Liver (tissue), 7 donors: ENCODE measurements at regions not wholly inside any gene's neighbourhood (a gene's known extent, or its start where the extent isn't known, plus 50 kb on each side); places are given as distances from the start of the nearest gene placed in this dataset.

Source experiments
- DNase-seq: peaks from one replicate; pipeline ENCODE4 v3.0.0-alpha.2; 2017; ENCODE audit warnings: low spot score
- H3K27ac ChIP-seq, 2 donors: one replicate each; pipeline ENCODE4 v1.7.0; 2013; ENCODE audit warnings: inconsistent platforms in 2 of 2, low read length in 2 of 2, control low read depth in 1 of 2, low read depth in 1 of 2, mild to moderate bottlenecking in 1 of 2
- H3K27me3 ChIP-seq, 4 donors: one replicate each; pipeline versions ENCODE4 v1.6.1 to v1.7.0; 2013; ENCODE audit warnings: low read length in 3 of 4, inconsistent platforms in 1 of 4, mild to moderate bottlenecking in 1 of 4, moderate library complexity in 1 of 4; ENCODE audit not compliant: control insufficient read depth in 4 of 4, insufficient read depth in 4 of 4
- H3K36me3 ChIP-seq, 4 donors: one replicate each; pipeline versions ENCODE4 v1.6.1 to v1.7.0; 2013; ENCODE audit warnings: low read length in 3 of 4, mild to moderate bottlenecking in 3 of 4, low read depth in 1 of 4, moderate library complexity in 1 of 4; ENCODE audit not compliant: control insufficient read depth in 4 of 4, insufficient read depth in 3 of 4
- H3K4me1 ChIP-seq, 4 donors: one replicate each; pipeline versions ENCODE4 v1.6.1 to v1.7.0; 2013; ENCODE audit warnings: low read length in 3 of 4, mild to moderate bottlenecking in 3 of 4, moderate library complexity in 1 of 4; ENCODE audit not compliant: control insufficient read depth in 4 of 4, insufficient read depth in 4 of 4
- H3K4me3 ChIP-seq, 3 donors: one replicate each; pipeline versions ENCODE4 v1.6.1 to v1.7.0; 2013; ENCODE audit warnings: low read length in 3 of 3, control low read depth in 1 of 3, low read depth in 1 of 3, mild to moderate bottlenecking in 1 of 3
- H3K9ac ChIP-seq, 2 donors: one replicate each; pipeline ENCODE4 v1.7.0; 2013; ENCODE audit warnings: low read length in 2 of 2, mild to moderate bottlenecking in 2 of 2, moderate library complexity in 2 of 2, control low read depth in 1 of 2, low read depth in 1 of 2
- H3K9me3 ChIP-seq, 4 donors: one replicate each; pipeline versions ENCODE4 v1.6.1 to v1.7.0; 2013; ENCODE audit warnings: low read length in 3 of 4; ENCODE audit not compliant: control insufficient read depth in 4 of 4
- EGR1 ChIP-seq, 2 donors: IDR thresholded peaks; 2 replicates each; pipeline ENCODE4 v1.6.1; 2016 to 2018; ENCODE audit warnings: antibody characterized with exemption in 2 of 2, low read depth in 2 of 2
- FOXA1 ChIP-seq: IDR thresholded peaks from 2 replicates; pipeline ENCODE4 v1.6.1; 2016; ENCODE audit warnings: antibody characterized with exemption
- FOXA2 ChIP-seq: IDR thresholded peaks from 2 replicates; pipeline ENCODE4 v1.6.1; 2016; ENCODE audit warnings: antibody characterized with exemption
- GABPA ChIP-seq, 2 donors: IDR thresholded peaks in 1 of 2; conservative IDR thresholded peaks in 1 of 2; 2 replicates each; pipeline ENCODE4 v1.6.1; 2016; ENCODE audit warnings: antibody characterized with exemption in 2 of 2, mild to moderate bottlenecking in 1 of 2, moderate library complexity in 1 of 2
- HNF4A ChIP-seq, 2 donors: conservative IDR thresholded peaks; 2 replicates each; pipeline ENCODE4 v1.6.1; 2016; ENCODE audit warnings: antibody characterized with exemption in 2 of 2, mild to moderate bottlenecking in 2 of 2
- HNF4G ChIP-seq: IDR thresholded peaks from 2 replicates; pipeline ENCODE4 v1.6.1; 2016; ENCODE audit warnings: antibody characterized with exemption
- JUND ChIP-seq, 2 donors: IDR thresholded peaks; 2 replicates each; pipeline ENCODE4 v1.6.1; 2016; ENCODE audit warnings: antibody characterized with exemption in 2 of 2
- NR2F2 ChIP-seq: IDR thresholded peaks from 2 replicates; pipeline ENCODE4 v1.6.1; 2016; ENCODE audit warnings: antibody characterized with exemption
- RAD21 ChIP-seq, 2 donors: IDR thresholded peaks; 2 replicates each; pipeline ENCODE4 v1.6.1; 2016; ENCODE audit warnings: antibody characterized with exemption in 2 of 2, mild to moderate bottlenecking in 2 of 2
- SP1 ChIP-seq: IDR thresholded peaks from 2 replicates; pipeline ENCODE4 v1.6.1; 2018; ENCODE audit warnings: antibody characterized with exemption, mild to moderate bottlenecking
- TAF1 ChIP-seq: conservative IDR thresholded peaks from 2 replicates; pipeline ENCODE4 v1.6.1; 2016; ENCODE audit warnings: antibody characterized with exemption, mild to moderate bottlenecking
- YY1 ChIP-seq: IDR thresholded peaks from 2 replicates; pipeline ENCODE4 v1.6.1; 2016; ENCODE audit warnings: antibody characterized with exemption, mild to moderate bottlenecking
- WGBS: extraction: QIAGEN DNeasy Blood & Tissue Kit; methylation state at CpG from one replicate; pipeline ENCODE4 v1.1.7; 2013; 5-methylcytosine and 5-hydroxymethylcytosine counted together
- TF ChIP-seq, protein P1 (sequence below): IDR thresholded peaks from 2 replicates; pipeline ENCODE4 v1.6.1; 2016; ENCODE audit warnings: antibody characterized with exemption, mild to moderate bottlenecking
- TF ChIP-seq, protein P2 (sequence below): IDR thresholded peaks from 2 replicates; pipeline ENCODE4 v1.6.1; 2016; ENCODE audit warnings: antibody characterized with exemption
- TF ChIP-seq, protein P3 (sequence below): IDR thresholded peaks from 2 replicates; pipeline ENCODE4 v1.6.1; 2016; ENCODE audit warnings: antibody characterized with exemption
- donor health status: healthy.
- donor health status: healthy.
- donor health status: healthy.
- donor health status: healthy.

DNA sequence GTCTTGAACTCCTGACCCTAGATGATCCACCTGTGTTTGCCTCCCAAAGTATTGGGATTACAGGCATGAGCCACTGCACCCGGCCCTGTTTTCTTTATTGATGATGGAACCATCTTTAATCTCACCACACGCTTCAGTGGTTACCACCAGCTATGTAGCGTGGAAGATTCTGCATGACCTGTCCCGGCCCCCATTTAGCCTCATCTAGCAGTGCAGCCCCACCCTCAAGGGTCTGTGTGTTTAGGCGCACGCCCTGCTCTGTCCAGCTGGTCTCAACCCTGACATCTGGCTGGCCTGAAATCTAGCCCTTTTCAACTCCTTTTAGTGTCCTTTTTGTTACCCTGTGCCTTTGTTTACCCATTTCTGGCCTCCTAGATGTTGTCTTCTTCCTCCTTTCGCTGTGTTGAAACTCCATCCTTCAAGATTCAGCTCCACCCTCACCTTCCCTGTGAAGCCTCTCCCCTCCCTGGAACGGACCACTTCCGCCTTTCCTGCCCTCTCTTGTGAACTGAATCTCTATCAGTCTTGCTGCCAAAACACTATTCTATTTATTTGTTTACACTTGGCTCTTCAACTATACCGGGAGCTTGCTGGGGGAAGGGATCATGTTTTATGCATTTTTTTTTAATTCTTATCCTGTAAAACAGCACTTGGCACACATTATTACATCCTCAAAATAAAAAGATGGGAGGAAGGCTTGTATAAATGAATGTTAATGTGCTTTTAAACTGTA, 101.0 kb upstream of the MTHFD1L start:
- TF ChIP-seq GABPA (IDR thresholded peaks at IDR 0.05 in 1 of 2, conservative IDR thresholded peaks at IDR 0.05 in 1 of 2) (no peak), NR2F2 (no peak), RAD21 (IDR thresholded peaks at IDR 0.05) (no peak), SP1 (no peak), FOXA2 (no peak), HNF4A (conservative IDR thresholded peaks at IDR 0.05) (no peak), HNF4G (no peak)
- TF ChIP-seq, protein P1, sequence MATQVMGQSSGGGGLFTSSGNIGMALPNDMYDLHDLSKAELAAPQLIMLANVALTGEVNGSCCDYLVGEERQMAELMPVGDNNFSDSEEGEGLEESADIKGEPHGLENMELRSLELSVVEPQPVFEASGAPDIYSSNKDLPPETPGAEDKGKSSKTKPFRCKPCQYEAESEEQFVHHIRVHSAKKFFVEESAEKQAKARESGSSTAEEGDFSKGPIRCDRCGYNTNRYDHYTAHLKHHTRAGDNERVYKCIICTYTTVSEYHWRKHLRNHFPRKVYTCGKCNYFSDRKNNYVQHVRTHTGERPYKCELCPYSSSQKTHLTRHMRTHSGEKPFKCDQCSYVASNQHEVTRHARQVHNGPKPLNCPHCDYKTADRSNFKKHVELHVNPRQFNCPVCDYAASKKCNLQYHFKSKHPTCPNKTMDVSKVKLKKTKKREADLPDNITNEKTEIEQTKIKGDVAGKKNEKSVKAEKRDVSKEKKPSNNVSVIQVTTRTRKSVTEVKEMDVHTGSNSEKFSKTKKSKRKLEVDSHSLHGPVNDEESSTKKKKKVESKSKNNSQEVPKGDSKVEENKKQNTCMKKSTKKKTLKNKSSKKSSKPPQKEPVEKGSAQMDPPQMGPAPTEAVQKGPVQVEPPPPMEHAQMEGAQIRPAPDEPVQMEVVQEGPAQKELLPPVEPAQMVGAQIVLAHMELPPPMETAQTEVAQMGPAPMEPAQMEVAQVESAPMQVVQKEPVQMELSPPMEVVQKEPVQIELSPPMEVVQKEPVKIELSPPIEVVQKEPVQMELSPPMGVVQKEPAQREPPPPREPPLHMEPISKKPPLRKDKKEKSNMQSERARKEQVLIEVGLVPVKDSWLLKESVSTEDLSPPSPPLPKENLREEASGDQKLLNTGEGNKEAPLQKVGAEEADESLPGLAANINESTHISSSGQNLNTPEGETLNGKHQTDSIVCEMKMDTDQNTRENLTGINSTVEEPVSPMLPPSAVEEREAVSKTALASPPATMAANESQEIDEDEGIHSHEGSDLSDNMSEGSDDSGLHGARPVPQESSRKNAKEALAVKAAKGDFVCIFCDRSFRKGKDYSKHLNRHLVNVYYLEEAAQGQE, result no peak
- TF ChIP-seq, protein P2, sequence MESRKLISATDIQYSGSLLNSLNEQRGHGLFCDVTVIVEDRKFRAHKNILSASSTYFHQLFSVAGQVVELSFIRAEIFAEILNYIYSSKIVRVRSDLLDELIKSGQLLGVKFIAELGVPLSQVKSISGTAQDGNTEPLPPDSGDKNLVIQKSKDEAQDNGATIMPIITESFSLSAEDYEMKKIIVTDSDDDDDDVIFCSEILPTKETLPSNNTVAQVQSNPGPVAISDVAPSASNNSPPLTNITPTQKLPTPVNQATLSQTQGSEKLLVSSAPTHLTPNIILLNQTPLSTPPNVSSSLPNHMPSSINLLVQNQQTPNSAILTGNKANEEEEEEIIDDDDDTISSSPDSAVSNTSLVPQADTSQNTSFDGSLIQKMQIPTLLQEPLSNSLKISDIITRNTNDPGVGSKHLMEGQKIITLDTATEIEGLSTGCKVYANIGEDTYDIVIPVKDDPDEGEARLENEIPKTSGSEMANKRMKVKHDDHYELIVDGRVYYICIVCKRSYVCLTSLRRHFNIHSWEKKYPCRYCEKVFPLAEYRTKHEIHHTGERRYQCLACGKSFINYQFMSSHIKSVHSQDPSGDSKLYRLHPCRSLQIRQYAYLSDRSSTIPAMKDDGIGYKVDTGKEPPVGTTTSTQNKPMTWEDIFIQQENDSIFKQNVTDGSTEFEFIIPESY, result no peak
- TF ChIP-seq, protein P3, sequence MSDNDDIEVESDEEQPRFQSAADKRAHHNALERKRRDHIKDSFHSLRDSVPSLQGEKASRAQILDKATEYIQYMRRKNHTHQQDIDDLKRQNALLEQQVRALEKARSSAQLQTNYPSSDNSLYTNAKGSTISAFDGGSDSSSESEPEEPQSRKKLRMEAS, result no peak
- Histone ChIP-seq H3K9ac (no peak overlapping the region), H3K27ac (no peak overlapping the region), H3K4me1 (peaks cover 0 to 8% (median 0%) of the 10 kb centered on the region in 4 donors), H3K36me3 (no peaks in the 10 kb centered on the region), H3K27me3 (no peaks in the 10 kb centered on the region), H3K9me3 (no peaks in the 10 kb centered on the region), H3K4me3 (no peak overlapping the region)
- no peak for DNase-seq
- 80% methylated on average over 10 of the region's 10 CpGs for WGBS

DNA sequence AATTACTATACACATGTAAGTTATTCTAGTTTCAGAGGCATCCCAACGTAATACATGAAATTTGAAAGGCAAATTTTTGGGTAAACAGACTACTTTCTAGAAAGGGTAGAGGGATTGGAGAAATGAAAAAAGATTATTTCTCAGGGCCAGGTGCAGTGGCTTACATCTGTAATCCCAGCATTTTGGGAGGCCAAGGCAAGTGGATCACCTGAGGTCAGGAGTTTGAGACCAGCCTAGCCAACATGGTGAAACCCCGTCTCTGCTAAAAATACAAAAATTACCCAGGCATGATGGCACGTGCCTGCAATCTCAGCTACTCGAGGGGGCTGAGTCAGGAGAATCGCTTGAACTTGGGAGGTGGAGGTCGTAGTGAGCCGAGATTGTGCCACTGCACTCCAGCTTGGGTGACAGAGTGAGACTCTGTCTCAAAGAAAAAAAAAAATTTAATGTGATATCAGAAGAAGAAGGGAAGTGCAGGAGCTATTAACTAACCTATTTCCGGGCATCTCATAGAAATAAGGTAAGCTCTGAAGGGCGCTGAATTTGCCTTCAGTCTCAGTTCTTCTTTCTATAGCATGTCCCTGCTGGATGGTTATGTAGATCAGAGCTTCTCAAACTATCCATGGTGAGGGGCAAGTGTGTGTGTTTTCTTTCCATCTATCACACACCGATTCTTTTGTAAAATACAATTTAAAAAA, 100.3 kb upstream of the MTHFD1L start:
- H3K4me1 ChIP-seq, result peaks cover 0 to 8% (median 0%) of the 10 kb centered on the region in 4 donors
- no peak overlapping the region for H3K4me3 ChIP-seq

More for the DNA sequence above, 100.3 kb upstream of the MTHFD1L start:
- Histone ChIP-seq H3K9ac (no peak overlapping the region), H3K27ac (no peak overlapping the region), H3K9me3 (no peaks in the 10 kb centered on the region), H3K27me3 (no peaks in the 10 kb centered on the region), H3K36me3 (peaks cover 0 to 2% (median 0%) of the 10 kb centered on the region in 4 donors)
- TF ChIP-seq HNF4G, result no peak
- no peak for TF ChIP-seq FOXA1
- no peak for TF ChIP-seq FOXA2
- no peak for TF ChIP-seq EGR1 (IDR thresholded peaks at IDR 0.05; ENCODE audit: low read depth in 2 of 2)
- TF ChIP-seq TAF1, result no peak
- TF ChIP-seq, protein P3, result no peak
- TF ChIP-seq HNF4A (conservative IDR thresholded peaks at IDR 0.05), result no peak
- no peak for TF ChIP-seq NR2F2
- no peak for TF ChIP-seq JUND (IDR thresholded peaks at IDR 0.05)
- TF ChIP-seq YY1, result no peak
- WGBS, result 82% methylated on average over 10 of the region's 10 CpGs
- no peak for DNase-seq
